Panc1 (cell line): ENCODE measurements at regions not wholly inside any gene's neighbourhood (a gene's known extent, or its start where the extent isn't known, plus 50 kb on each side); places are given as distances from the start of the nearest gene placed in this dataset.

Source experiments
- ATAC-seq: fragments of 200-7000 bp; cut with Tn5 transposase; 2 replicates; pipeline ENCODE4 v1.9.1; 2020; ENCODE audit warnings: mild to moderate bottlenecking, moderate library complexity
- BruUV-seq: library from RNA; stranded (reverse); fragments of 400-500 nt; replicated peaks from 2 replicates; lab custom pipeline; 2021; lab: Mats Ljungman, UMichigan
- CTCF ChIA-PET: fragments of 300-600 bp; sonication (Branson Sonifier 250); formaldehyde crosslinking; loops from one replicate; lab custom pipeline; 2022; ENCODE audit warnings: antibody characterized with exemption; lab: Charles Lee
- POLR2A ChIA-PET: fragments of 300-600 bp; sonication (Branson Sonifier 250); formaldehyde crosslinking; loops from one replicate; lab custom pipeline; 2022; ENCODE audit warnings: antibody characterized with exemption; lab: Charles Lee
- DNase-seq: peaks from one replicate; pipeline ENCODE4 v3.0.0-alpha.2; 2010; ENCODE audit warnings: low read depth, low spot score
- H3K27ac ChIP-seq: 2 replicates; pipeline ENCODE4 v1.5.1; 2011; ENCODE audit warnings: mild to moderate bottlenecking, low read length, inconsistent platforms
- H3K27me3 ChIP-seq: fragments of 200-500 bp; sonication (Bioruptor generic); 2 replicates; pipeline ENCODE4 v1.6.0; 2014; ENCODE audit warnings: low read length, inconsistent platforms; ENCODE audit not compliant: control insufficient read depth, insufficient read depth
- H3K36me3 ChIP-seq: fragments of 200-500 bp; sonication (Bioruptor generic); 2 replicates; pipeline ENCODE4 v1.5.1; 2014; ENCODE audit warnings: inconsistent platforms, mild to moderate bottlenecking, low read length, moderate library complexity; ENCODE audit not compliant: control insufficient read depth, insufficient read depth
- H3K4me1 ChIP-seq: 2 replicates; pipeline ENCODE4 v1.5.1; 2011; ENCODE audit warnings: inconsistent platforms, mild to moderate bottlenecking, low read length, moderate library complexity; ENCODE audit not compliant: control insufficient read depth, insufficient read depth
- H3K4me3 ChIP-seq, 2 experiments: 2 replicates each; pipeline ENCODE4 v1.5.1; 2011 to 2012; ENCODE audit warnings: low read depth in 2 of 2, low read length in 2 of 2, mild to moderate bottlenecking in 2 of 2, inconsistent platforms in 1 of 2, moderate library complexity in 1 of 2
- H3K9me3 ChIP-seq: fragments of 200-500 bp; sonication (Bioruptor generic); 2 replicates; pipeline ENCODE4 v1.5.1; 2014; ENCODE audit warnings: low read depth, mild to moderate bottlenecking, inconsistent platforms, low read length, moderate library complexity; ENCODE audit not compliant: control insufficient read depth, insufficient read depth
- CTCF ChIP-seq: fragments of 450-650 bp; IDR thresholded peaks from 2 replicates; pipeline ENCODE4 v1.5.1; 2017; ENCODE audit warnings: mild to moderate bottlenecking
- POLR2AphosphoS5 ChIP-seq: IDR thresholded peaks from 2 replicates; pipeline ENCODE4 v1.6.1; 2012; ENCODE audit warnings: mild to moderate bottlenecking, low read depth, low read length, moderate library complexity
- REST ChIP-seq, 2 experiments: IDR thresholded peaks; 2 replicates each; pipeline ENCODE4 v1.6.1; 2011 to 2012; ENCODE audit warnings: low read depth in 2 of 2, control low read depth in 1 of 2, low read length in 1 of 2, mild to moderate bottlenecking in 1 of 2, moderate library complexity in 1 of 2; ENCODE audit not compliant: insufficient read depth in 1 of 2
- SIN3A ChIP-seq: IDR thresholded peaks from 2 replicates; pipeline ENCODE4 v1.6.1; 2012; ENCODE audit warnings: low read depth, mild to moderate bottlenecking, low read length, moderate library complexity, borderline replicate concordance; ENCODE audit not compliant: insufficient read depth
- TCF7L2 ChIP-seq: IDR thresholded peaks from 2 replicates; pipeline ENCODE4 v1.6.1; 2011; ENCODE audit warnings: mild to moderate bottlenecking, low read depth, low read length, inconsistent platforms
- in situ Hi-C: cut with HindIII; loops from 2 replicates; pipeline ENCODE4 v1.10.0; 2016; ENCODE audit warnings: low sequenced_read_pairs, low pct_unique_long_range_greater_than_20kb
- intact Hi-C: fragments of 100-400 bp; cut with micrococcal nuclease; formaldehyde crosslinking; loops from one replicate; pipeline ENCODE4 v1.10.0; 2022; ENCODE audit not compliant: unreplicated experiment

GRCh38 chr2:122023059-122023864 is 267.8 kb downstream of the TSN start:
- TF ChIP-seq POLR2AphosphoS5 = no peak
- no peak for TF ChIP-seq REST (IDR thresholded peaks at IDR 0.05; ENCODE audit: insufficient read depth in 1 of 2, low read depth in 2 of 2, low read length in 1 of 2)
- no peak for TF ChIP-seq SIN3A
- TF ChIP-seq TCF7L2 = no peak
- no peak for TF ChIP-seq CTCF

GRCh38 chr2:122027510-122028217 is 272.2 kb downstream of the TSN start:
- no peaks in the 10 kb centered on the region for H3K27me3 ChIP-seq
- TF ChIP-seq TCF7L2 = no peak
- TF ChIP-seq SIN3A = no peak
- no peak for TF ChIP-seq CTCF
- no peak for TF ChIP-seq REST (IDR thresholded peaks at IDR 0.05; ENCODE audit: insufficient read depth in 1 of 2, low read depth in 2 of 2, low read length in 1 of 2)
- TF ChIP-seq POLR2AphosphoS5 = no peak
- intact Hi-C loops (no loop called here), in situ Hi-C loops (no loop called here)
- ChIA-PET CTCF (no interaction called here), POLR2A (no interaction called here)
- DNase-seq = no peak
- peak; percentile 30; the same call in 1 of the 2 replicates for ATAC-seq
- H3K9me3 ChIP-seq = no peaks in the 10 kb centered on the region
- H3K36me3 ChIP-seq = no peaks in the 10 kb centered on the region
- no peak overlapping the region for H3K27ac ChIP-seq
- peaks cover 3% of the 10 kb centered on the region; the same call in 1 of the 2 replicates for H3K4me1 ChIP-seq
- no peak overlapping the region for H3K4me3 ChIP-seq
- BruUV-seq = no TSS peak

More at GRCh38 chr2:122023059-122023864, 267.8 kb downstream of the TSN start:
- ATAC-seq (no peak), DNase-seq (no peak)
- no peaks in the 10 kb centered on the region for H3K36me3 ChIP-seq
- intact Hi-C loops (no loop called here), in situ Hi-C loops (no loop called here)
- ChIA-PET POLR2A (no interaction called here), CTCF (no interaction called here)
- H3K9me3 ChIP-seq = no peaks in the 10 kb centered on the region
- H3K4me1 ChIP-seq = peaks cover 3% of the 10 kb centered on the region; the same call in 1 of the 2 replicates
- BruUV-seq = no TSS peak
- H3K27me3 ChIP-seq = no peaks in the 10 kb centered on the region
- H3K27ac ChIP-seq = no peak overlapping the region
- no peak overlapping the region for H3K4me3 ChIP-seq
